ENCODE measurements at regions not wholly inside any gene's neighbourhood (a gene's known extent, or its start where the extent isn't known, plus 50 kb on each side); places are given as distances from the start of the nearest gene placed in this dataset.
"Not testable (repeated sequence)": the region's sequence is repeated elsewhere in the genome, so short reads cannot be mapped to it uniquely, and the experiment has no call there.

- no peak overlapping the region for H3K27ac ChIP-seq
- ATAC-seq (no peak), DNase-seq (no peak)
- no peak overlapping the region for H3K4me3 ChIP-seq
- no peak for TF ChIP-seq CTCF (IDR thresholded peaks at IDR 0.05)
- H3K4me1 ChIP-seq: no peaks in the 10 kb centered on the region
- intact Hi-C loops (cut with DNase I): no loop called here
- no peaks in the 10 kb centered on the region for H3K36me3 ChIP-seq
- no peaks in the 10 kb centered on the region for H3K9me3 ChIP-seq
- H3K27me3 ChIP-seq: no peaks in the 10 kb centered on the region
Observed at GRCh38 chr18:22741318-22741717, 191.8 kb upstream of the RBBP8 start.

- no peak overlapping the region for H3K4me3 ChIP-seq
- intact Hi-C loops (cut with DNase I): no loop called here
- no peaks in the 10 kb centered on the region for H3K4me1 ChIP-seq
- DNase-seq (no peak), ATAC-seq (no peak)
- no peaks in the 10 kb centered on the region for H3K36me3 ChIP-seq
- no peaks in the 10 kb centered on the region for H3K27me3 ChIP-seq
- no peak for TF ChIP-seq CTCF (IDR thresholded peaks at IDR 0.05)
- no peak overlapping the region for H3K27ac ChIP-seq
- H3K9me3 ChIP-seq: no peaks in the 10 kb centered on the region
Observed at GRCh38 chr18:22742409-22742808, 190.7 kb upstream of the RBBP8 start.

GRCh38 chr18:22745966-22746365 lies 187.2 kb upstream of the RBBP8 start:
- TF ChIP-seq CTCF (IDR thresholded peaks at IDR 0.05): no peak

GRCh38 chr18:22752014-22752413 lies 181.1 kb upstream of the RBBP8 start:
- TF ChIP-seq CTCF (IDR thresholded peaks at IDR 0.05): no peak
- ATAC-seq: peak; percentile 13
- intact Hi-C loops (cut with DNase I): no loop called here

More at GRCh38 chr18:22745966-22746365, 187.2 kb upstream of the RBBP8 start:
- intact Hi-C loops (cut with DNase I): no loop called here
- H3K4me1 ChIP-seq: no peaks in the 10 kb centered on the region
- ATAC-seq (no peak), DNase-seq (no peak)
- no peak overlapping the region for H3K4me3 ChIP-seq
- H3K27ac ChIP-seq: no peak overlapping the region
- no peaks in the 10 kb centered on the region for H3K36me3 ChIP-seq
- H3K27me3 ChIP-seq: no peaks in the 10 kb centered on the region
- no peaks in the 10 kb centered on the region for H3K9me3 ChIP-seq

GRCh38 chr18:22753130-22753831 lies 179.8 kb upstream of the RBBP8 start:
- H3K36me3 ChIP-seq: no peaks in the 10 kb centered on the region
- H3K4me3 ChIP-seq: no peak overlapping the region
- no peaks in the 10 kb centered on the region for H3K9me3 ChIP-seq
- intact Hi-C loops (cut with DNase I): no loop called here
- H3K4me1 ChIP-seq: no peaks in the 10 kb centered on the region
- H3K27me3 ChIP-seq: no peaks in the 10 kb centered on the region
- TF ChIP-seq CTCF (IDR thresholded peaks at IDR 0.05): no peak
- ATAC-seq (no peak), DNase-seq (no peak)
- no peak overlapping the region for H3K27ac ChIP-seq

More at GRCh38 chr18:22752014-22752413, 181.1 kb upstream of the RBBP8 start:
- no peak for DNase-seq
- Histone ChIP-seq H3K9me3 (no peaks in the 10 kb centered on the region), H3K4me1 (no peaks in the 10 kb centered on the region), H3K36me3 (no peaks in the 10 kb centered on the region), H3K27ac (no peak overlapping the region), H3K4me3 (no peak overlapping the region), H3K27me3 (no peaks in the 10 kb centered on the region)

GRCh38 chr18:22764005-22764404 lies 169.1 kb upstream of the RBBP8 start:
- H3K27me3 ChIP-seq; H3K9me3 ChIP-seq; DNase-seq; ATAC-seq; H3K27ac ChIP-seq; intact Hi-C loops (cut with DNase I); H3K36me3 ChIP-seq; H3K4me1 ChIP-seq; H3K4me3 ChIP-seq: not testable (repeated sequence)

Measured in upper lobe of right lung (tissue), 1 donor.